HG02840 (cell line): ENCODE measurements at regions not wholly inside any gene's neighbourhood (a gene's known extent, or its start where the extent isn't known, plus 50 kb on each side); places are given as distances from the start of the nearest gene placed in this dataset.
"Not testable (repeated sequence)": the region's sequence is repeated elsewhere in the genome, so short reads cannot be mapped to it uniquely, and the experiment has no call there.

ENCODE experiments used
- ATAC-seq: cut with Tn5 transposase; IDR thresholded peaks from one replicate; pipeline ENCODE4 v1.9.1; 2021; ENCODE audit warnings: mild to moderate bottlenecking, moderate library complexity, moderate number of reproducible peaks; ENCODE audit not compliant: unreplicated experiment, low FRiP score

DNA sequence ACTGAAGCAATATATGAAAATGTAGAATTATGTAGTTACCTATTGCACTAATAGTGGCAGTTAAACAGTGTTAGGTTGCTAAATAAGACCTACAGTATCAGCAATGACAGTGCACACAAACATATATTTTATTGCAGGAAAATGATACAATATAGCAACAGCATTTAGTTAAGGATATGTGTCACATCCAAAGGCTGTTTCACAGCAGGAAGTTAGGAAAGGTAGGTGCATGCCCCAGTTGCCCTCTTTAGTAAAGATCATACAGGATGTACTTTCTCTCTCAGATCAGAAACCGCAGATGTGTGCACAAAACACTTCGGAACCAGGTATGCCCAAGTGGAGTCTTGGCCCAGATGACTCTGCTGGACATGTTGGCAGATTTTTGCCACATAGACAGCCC is 444.1 kb downstream of the XIRP2 start:
- no peak for ATAC-seq

DNA sequence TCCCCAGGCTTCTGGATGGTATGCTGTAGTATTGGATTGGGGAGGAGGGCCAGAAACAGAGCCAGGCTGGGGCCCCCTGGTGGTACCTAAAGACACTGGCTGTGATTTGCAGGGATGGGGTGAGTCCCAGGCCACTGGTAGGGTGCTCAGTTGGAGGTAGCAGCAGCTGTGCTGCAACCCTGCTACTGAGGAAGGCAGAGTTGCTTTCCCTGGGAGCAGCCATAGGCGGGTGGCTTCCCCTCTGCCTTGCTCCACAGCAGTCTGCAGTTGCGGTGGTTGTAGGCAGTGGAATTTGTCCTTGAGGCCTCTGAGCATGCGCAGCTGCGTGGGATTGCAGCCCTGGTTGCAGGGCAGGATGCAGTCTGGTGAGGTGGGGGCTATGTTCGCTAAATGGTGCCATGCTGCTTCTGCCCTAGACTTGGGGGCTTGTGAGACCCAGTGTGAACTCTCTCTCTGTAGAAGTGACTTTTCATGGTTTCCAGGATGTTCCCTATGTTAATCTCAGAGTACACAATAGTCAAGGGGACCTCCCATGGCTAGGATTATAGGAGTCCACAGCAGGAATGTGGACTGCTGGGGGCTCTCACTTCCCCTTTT is 443.5 kb downstream of the XIRP2 start:
- ATAC-seq = no peak

DNA sequence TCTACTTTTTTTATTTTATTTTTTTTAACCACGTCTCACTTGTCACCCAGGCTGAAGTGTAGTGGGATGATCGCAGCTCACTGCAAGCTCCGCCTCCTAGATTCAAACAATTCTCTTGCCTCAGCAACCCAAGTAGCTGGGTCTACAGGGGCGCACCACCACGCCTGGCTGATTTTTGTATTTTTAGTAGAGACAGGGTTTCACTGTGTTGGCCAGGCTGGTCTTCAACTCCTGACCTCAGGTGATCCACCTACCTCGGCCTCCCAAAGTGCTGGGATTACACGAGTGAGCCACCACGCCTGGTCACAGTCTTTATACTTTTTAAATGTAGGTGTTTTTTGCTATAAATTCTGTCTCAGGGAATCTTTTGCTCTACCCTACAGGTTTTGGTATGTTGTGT is 440.5 kb downstream of the XIRP2 start:
- ATAC-seq = not testable (repeated sequence)

DNA sequence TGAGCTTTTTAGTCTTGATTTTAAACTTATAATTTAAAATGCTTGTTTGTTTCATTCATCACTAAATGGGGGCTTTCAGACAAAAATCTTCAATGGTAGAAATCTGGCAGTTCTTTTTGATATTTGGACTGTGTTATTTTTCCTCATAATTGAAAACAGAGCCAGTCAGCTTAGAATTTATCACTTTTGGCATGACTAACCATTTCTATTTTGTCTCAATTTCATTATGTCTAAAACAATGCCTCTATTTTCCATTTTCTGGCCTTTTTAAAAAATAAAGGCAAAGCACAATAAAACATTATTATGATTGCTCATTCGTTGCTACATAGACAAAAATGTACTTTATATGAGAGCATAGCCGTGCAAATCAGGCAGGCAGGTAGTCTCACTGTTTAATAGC is 434.5 kb downstream of the XIRP2 start:
- no peak for ATAC-seq

DNA sequence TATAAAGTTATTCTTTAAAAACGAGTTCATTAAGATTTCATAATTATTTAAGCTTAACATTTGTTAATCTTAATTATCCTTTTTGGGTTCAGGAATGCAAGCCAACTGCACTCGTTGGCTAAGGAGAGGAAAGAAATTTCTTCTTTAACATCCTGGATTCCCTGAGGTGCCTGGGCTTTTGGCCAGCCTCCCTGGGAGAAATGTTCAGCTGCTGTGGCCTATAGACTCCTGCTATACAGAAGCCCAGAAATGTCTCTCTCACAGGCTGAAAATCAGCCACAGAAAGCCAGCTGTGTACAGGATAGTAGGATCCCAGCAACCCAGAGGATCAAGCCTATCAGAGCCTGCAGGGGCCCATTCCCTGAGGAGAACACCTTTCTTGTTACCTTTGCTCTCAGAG is 430.3 kb downstream of the XIRP2 start:
- no peak for ATAC-seq

DNA sequence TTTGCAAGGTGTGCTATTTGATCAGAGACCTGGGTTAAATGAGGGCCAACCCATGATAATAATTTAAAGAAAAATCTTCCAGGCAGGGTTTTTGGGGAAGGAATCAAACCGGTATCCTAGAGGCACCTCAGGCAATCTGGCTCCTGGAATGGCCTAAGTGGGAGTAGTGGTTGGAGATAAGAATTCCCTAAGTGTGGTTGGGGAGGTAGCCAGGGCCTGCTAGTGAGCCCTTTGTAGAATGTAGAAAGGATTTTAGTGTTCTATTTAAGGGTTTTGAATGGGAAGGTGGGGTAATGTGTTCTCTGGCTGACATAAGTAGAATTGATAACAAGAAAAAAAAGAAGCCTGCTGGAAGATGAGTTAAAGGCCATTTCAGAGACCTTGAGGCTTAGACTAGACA is 422.2 kb downstream of the XIRP2 start:
- ATAC-seq = no peak
